ENCODE measurements at regions not wholly inside any gene's neighbourhood (a gene's known extent, or its start where the extent isn't known, plus 50 kb on each side); places are given as distances from the start of the nearest gene placed in this dataset.
"Not testable (repeated sequence)": the region's sequence is repeated elsewhere in the genome, so short reads cannot be mapped to it uniquely, and the experiment has no call there.

DNA sequence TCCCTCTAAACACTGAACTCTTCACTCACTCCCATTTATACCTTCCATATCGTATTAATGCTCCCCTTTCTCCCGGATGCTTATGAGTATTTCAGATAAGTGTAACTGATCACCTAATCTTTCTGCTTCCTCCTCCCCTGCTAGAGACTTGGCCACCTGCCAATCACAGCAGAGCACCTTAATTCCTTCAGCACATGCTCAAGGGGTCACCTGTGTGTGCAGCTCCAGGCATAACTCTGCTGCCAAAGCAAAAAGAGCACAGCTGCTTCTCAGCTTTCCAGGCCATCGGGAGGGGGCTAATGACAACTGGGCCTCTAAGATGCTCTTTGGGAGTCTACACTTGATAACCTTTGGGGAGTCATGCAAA is 106.9 kb upstream of the DYRK2 start:
- Histone ChIP-seq H3K4me1 (no peaks in the 10 kb centered on the region), H3K27me3 (no peaks in the 10 kb centered on the region), H3K27ac (no peak overlapping the region), H3K9me3 (no peaks in the 10 kb centered on the region), H3K36me3 (no peaks in the 10 kb centered on the region), H3K4me3 (no peak overlapping the region)
- intact Hi-C loops (cut with DNase I): no loop called here
- DNase-seq (ENCODE audit: low spot score in 2 of 2): no peak
- TF ChIP-seq, protein P1, sequence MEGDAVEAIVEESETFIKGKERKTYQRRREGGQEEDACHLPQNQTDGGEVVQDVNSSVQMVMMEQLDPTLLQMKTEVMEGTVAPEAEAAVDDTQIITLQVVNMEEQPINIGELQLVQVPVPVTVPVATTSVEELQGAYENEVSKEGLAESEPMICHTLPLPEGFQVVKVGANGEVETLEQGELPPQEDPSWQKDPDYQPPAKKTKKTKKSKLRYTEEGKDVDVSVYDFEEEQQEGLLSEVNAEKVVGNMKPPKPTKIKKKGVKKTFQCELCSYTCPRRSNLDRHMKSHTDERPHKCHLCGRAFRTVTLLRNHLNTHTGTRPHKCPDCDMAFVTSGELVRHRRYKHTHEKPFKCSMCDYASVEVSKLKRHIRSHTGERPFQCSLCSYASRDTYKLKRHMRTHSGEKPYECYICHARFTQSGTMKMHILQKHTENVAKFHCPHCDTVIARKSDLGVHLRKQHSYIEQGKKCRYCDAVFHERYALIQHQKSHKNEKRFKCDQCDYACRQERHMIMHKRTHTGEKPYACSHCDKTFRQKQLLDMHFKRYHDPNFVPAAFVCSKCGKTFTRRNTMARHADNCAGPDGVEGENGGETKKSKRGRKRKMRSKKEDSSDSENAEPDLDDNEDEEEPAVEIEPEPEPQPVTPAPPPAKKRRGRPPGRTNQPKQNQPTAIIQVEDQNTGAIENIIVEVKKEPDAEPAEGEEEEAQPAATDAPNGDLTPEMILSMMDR (IDR thresholded peaks at IDR 0.05): no peak

- DNase-seq (ENCODE audit: low spot score in 2 of 2): no peak
- H3K27ac ChIP-seq: no peak overlapping the region
- H3K36me3 ChIP-seq: no peaks in the 10 kb centered on the region
- H3K9me3 ChIP-seq: no peaks in the 10 kb centered on the region
- intact Hi-C loops (cut with DNase I): no loop called here
- no peak overlapping the region for H3K4me3 ChIP-seq
- no peaks in the 10 kb centered on the region for H3K27me3 ChIP-seq
- TF ChIP-seq, protein P1 (IDR thresholded peaks at IDR 0.05): no peak
- no peaks in the 10 kb centered on the region for H3K4me1 ChIP-seq
Measured at GRCh38 chr12:67543021-67543770, 105.3 kb upstream of the DYRK2 start.

GRCh38 chr12:67545298-67545697 is 103.2 kb upstream of the DYRK2 start:
- Histone ChIP-seq H3K4me3 (no peak overlapping the region), H3K9me3 (no peaks in the 10 kb centered on the region), H3K36me3 (no peaks in the 10 kb centered on the region), H3K27ac (no peak overlapping the region), H3K27me3 (no peaks in the 10 kb centered on the region), H3K4me1 (no peaks in the 10 kb centered on the region)
- TF ChIP-seq, protein P1 (IDR thresholded peaks at IDR 0.05): no peak
- no peak for DNase-seq (ENCODE audit: low spot score in 2 of 2)
- intact Hi-C loops (cut with DNase I): no loop called here

- Histone ChIP-seq H3K36me3 (no peaks in the 10 kb centered on the region), H3K9me3 (no peaks in the 10 kb centered on the region), H3K27me3 (no peaks in the 10 kb centered on the region), H3K4me1 (no peaks in the 10 kb centered on the region), H3K27ac (no peak overlapping the region), H3K4me3 (no peak overlapping the region)
- intact Hi-C loops (cut with DNase I): loop anchor here (2.0 kb wide), 1 partner anchor 28 kb away; no protein-coding TSS in a partner anchor
- TF ChIP-seq, protein P1 (IDR thresholded peaks at IDR 0.05): no peak
- DNase-seq (ENCODE audit: low spot score in 2 of 2): no peak
Measured at GRCh38 chr12:67546746-67547145, 101.8 kb upstream of the DYRK2 start.

GRCh38 chr12:67555075-67555717 is 93.3 kb upstream of the DYRK2 start:
- H3K4me1 ChIP-seq; H3K27me3 ChIP-seq; H3K9me3 ChIP-seq; DNase-seq (ENCODE audit: low spot score in 2 of 2); intact Hi-C loops (cut with DNase I); H3K27ac ChIP-seq; H3K36me3 ChIP-seq; H3K4me3 ChIP-seq: not testable (repeated sequence)

- Histone ChIP-seq H3K36me3 (no peaks in the 10 kb centered on the region), H3K4me3 (no peak overlapping the region), H3K27ac (no peak overlapping the region), H3K27me3 (no peaks in the 10 kb centered on the region), H3K4me1 (no peaks in the 10 kb centered on the region), H3K9me3 (no peaks in the 10 kb centered on the region)
- intact Hi-C loops (cut with DNase I): no loop called here
- TF ChIP-seq, protein P1 (IDR thresholded peaks at IDR 0.05): no peak
- DNase-seq (ENCODE audit: low spot score in 2 of 2): no peak
Measured at GRCh38 chr12:67558775-67559174, 89.8 kb upstream of the DYRK2 start.
